ENCODE measurements at regions not wholly inside any gene's neighbourhood (a gene's known extent, or its start where the extent isn't known, plus 50 kb on each side); places are given as distances from the start of the nearest gene placed in this dataset.

GRCh38 chr21:32103361-32103760 is 175.5 kb downstream of the MIS18A start:
- no peak for TF ChIP-seq POLR2AphosphoS5 (IDR thresholded peaks at IDR 0.05)
- TF ChIP-seq CTCF (IDR thresholded peaks at IDR 0.05), result no peak
- TF ChIP-seq POLR2A (IDR thresholded peaks at IDR 0.05; ENCODE audit: low read depth), result no peak
- no peak for TF ChIP-seq EP300 (IDR thresholded peaks at IDR 0.05)
